Astrocyte (in vitro differentiated cells and primary cell): ENCODE measurements at regions not wholly inside any gene's neighbourhood (a gene's known extent, or its start where the extent isn't known, plus 50 kb on each side); places are given as distances from the start of the nearest gene placed in this dataset.

Experiments used
- CTCF ChIP-seq: IDR thresholded peaks from 2 replicates; pipeline ENCODE4 v1.5.1; 2011; ENCODE audit warnings: low read depth, mild to moderate bottlenecking, inconsistent platforms, low read length, moderate library complexity; ENCODE audit not compliant: insufficient read depth
- EZH2 ChIP-seq: IDR thresholded peaks from 2 replicates; pipeline ENCODE4 v1.6.1; 2012; ENCODE audit warnings: mild to moderate bottlenecking, low read length, inconsistent platforms; ENCODE audit not compliant: insufficient read depth

GRCh38 chrX:81728622-81729021 is 526.7 kb downstream of the SH3BGRL start:
- no peak for TF ChIP-seq CTCF
- no peak for TF ChIP-seq EZH2
